Neural progenitor cell (in vitro differentiated cells): ENCODE measurements at regions not wholly inside any gene's neighbourhood (a gene's known extent, or its start where the extent isn't known, plus 50 kb on each side); places are given as distances from the start of the nearest gene placed in this dataset.

ENCODE experiments used
- DNase-seq: peaks from one replicate; pipeline ENCODE4 v3.0.0-alpha.2; 2016; ENCODE audit warnings: low spot score
- H2AFZ ChIP-seq: fragments of 200-600 bp; sonication (generic); replicated peaks from 2 replicates; pipeline ENCODE4 v1.6.1; 2016; ENCODE audit warnings: antibody characterized with exemption
- H3F3A ChIP-seq: fragments of 200-600 bp; sonication (generic); 2 replicates; pipeline ENCODE4 v1.6.1; 2016; ENCODE audit warnings: antibody characterized with exemption, low read depth
- H3K27ac ChIP-seq: fragments of 200-600 bp; sonication (generic); 2 replicates; pipeline ENCODE4 v1.5.1; 2016; ENCODE audit warnings: mild to moderate bottlenecking
- H3K27me3 ChIP-seq: fragments of 200-600 bp; sonication (generic); 2 replicates; pipeline ENCODE4 v1.6.1; 2016; ENCODE audit warnings: mild to moderate bottlenecking, moderate library complexity
- H3K36me3 ChIP-seq: fragments of 200-600 bp; sonication (generic); 2 replicates; pipeline ENCODE4 v1.5.1; 2016
- H3K4me1 ChIP-seq: fragments of 200-600 bp; sonication (generic); 2 replicates; pipeline ENCODE4 v1.6.1; 2016; ENCODE audit warnings: mixed run types
- H3K4me2 ChIP-seq: fragments of 200-600 bp; sonication (generic); 2 replicates; pipeline ENCODE4 v1.6.1; 2016
- H3K4me3 ChIP-seq: fragments of 200-600 bp; sonication (generic); 2 replicates; pipeline ENCODE4 v1.5.1; 2016
- H3K79me2 ChIP-seq: fragments of 200-600 bp; sonication (generic); 2 replicates; pipeline ENCODE4 v1.6.1; 2016; ENCODE audit warnings: low read depth
- H3K9ac ChIP-seq: fragments of 200-600 bp; sonication (generic); 2 replicates; pipeline ENCODE4 v1.6.1; 2016
- H3K9me3 ChIP-seq: fragments of 200-600 bp; sonication (generic); 2 replicates; pipeline ENCODE4 v1.5.1; 2016; ENCODE audit warnings: low read depth
- H4K20me1 ChIP-seq: fragments of 200-600 bp; sonication (generic); 2 replicates; pipeline ENCODE4 v1.6.1; 2016; ENCODE audit warnings: low read depth
- H3K27ac Mint-ChIP-seq: 3 replicates; pipeline ENCODE4 v1.8.0; 2021; ENCODE audit warnings: mixed read lengths
- H3K27me3 Mint-ChIP-seq: 2 replicates; pipeline ENCODE4 v1.8.0; 2022; ENCODE audit warnings: low read depth, mild to moderate bottlenecking, inconsistent platforms, moderate library complexity, mixed read lengths; ENCODE audit not compliant: insufficient read depth
- H3K36me3 Mint-ChIP-seq: 3 replicates; pipeline ENCODE4 v1.8.0; 2021; ENCODE audit warnings: mixed read lengths
- H3K4me1 Mint-ChIP-seq: 3 replicates; pipeline ENCODE4 v1.8.0; 2021; ENCODE audit warnings: mixed read lengths
- H3K4me3 Mint-ChIP-seq: 3 replicates; pipeline ENCODE4 v1.8.0; 2021; ENCODE audit warnings: mild to moderate bottlenecking, moderate library complexity, mixed read lengths
- H3K9me3 Mint-ChIP-seq: 3 replicates; pipeline ENCODE4 v1.8.0; 2020; ENCODE audit warnings: mixed read lengths
- CTCF ChIP-seq: fragments of 200-600 bp; sonication (generic); IDR thresholded peaks from 2 replicates; pipeline ENCODE4 v1.5.1; 2017; ENCODE audit warnings: antibody characterized with exemption, mild to moderate bottlenecking
- EZH2 ChIP-seq: fragments of 200-600 bp; sonication (generic); IDR thresholded peaks from 2 replicates; pipeline ENCODE4 v1.6.1; 2017; ENCODE audit warnings: antibody characterized with exemption, mild to moderate bottlenecking, moderate library complexity
- EZH2phosphoT487 ChIP-seq: fragments of 200-600 bp; sonication (generic); IDR thresholded peaks from 2 replicates; pipeline ENCODE4 v1.6.1; 2017; ENCODE audit warnings: antibody characterized with exemption

GRCh38 chr1:229184066-229184465 lies 86.8 kb upstream of the RAB4A start:
- no peak overlapping the region for H3K27ac ChIP-seq
- H4K20me1 ChIP-seq: no peaks in the 10 kb centered on the region
- H3K9ac ChIP-seq: no peak overlapping the region
- Mint-ChIP-seq H3K27ac (peak overlapping the region; percentile 43), H3K27me3 (peaks cover 6% of the 10 kb centered on the region), H3K4me3 (no peak overlapping the region), H3K36me3 (no peaks in the 10 kb centered on the region), H3K4me1 (peaks cover 12% of the 10 kb centered on the region), H3K9me3 (no peaks in the 10 kb centered on the region)
- H3K4me2 ChIP-seq: no peak overlapping the region
- DNase-seq: peak; percentile 53
- H3K36me3 ChIP-seq: no peaks in the 10 kb centered on the region
- no peak overlapping the region for H2AFZ ChIP-seq
- H3K79me2 ChIP-seq: no peaks in the 10 kb centered on the region
- peaks cover 18% of the 10 kb centered on the region for H3K4me1 ChIP-seq
- no peaks in the 10 kb centered on the region for H3K27me3 ChIP-seq
- H3F3A ChIP-seq: peaks cover 4% of the 10 kb centered on the region
- TF ChIP-seq EZH2phosphoT487: no peak
- no peak for TF ChIP-seq EZH2
- no peak for TF ChIP-seq CTCF
- H3K4me3 ChIP-seq: no peak overlapping the region
- no peaks in the 10 kb centered on the region for H3K9me3 ChIP-seq

- Mint-ChIP-seq H3K27me3 (peaks cover 7% of the 10 kb centered on the region), H3K4me3 (no peak overlapping the region), H3K36me3 (no peaks in the 10 kb centered on the region), H3K27ac (no peak overlapping the region), H3K9me3 (no peaks in the 10 kb centered on the region), H3K4me1 (peaks cover 12% of the 10 kb centered on the region)
- no peaks in the 10 kb centered on the region for H3K9me3 ChIP-seq
- H3K27me3 ChIP-seq: no peaks in the 10 kb centered on the region
- peaks cover 18% of the 10 kb centered on the region for H3K4me1 ChIP-seq
- H3K9ac ChIP-seq: no peak overlapping the region
- no peaks in the 10 kb centered on the region for H3K36me3 ChIP-seq
- H3K79me2 ChIP-seq: no peaks in the 10 kb centered on the region
- H3K27ac ChIP-seq: no peak overlapping the region
- no peak overlapping the region for H3K4me2 ChIP-seq
- TF ChIP-seq CTCF: no peak
- no peak for TF ChIP-seq EZH2phosphoT487
- TF ChIP-seq EZH2: no peak
- H3K4me3 ChIP-seq: no peak overlapping the region
- no peak overlapping the region for H2AFZ ChIP-seq
- peaks cover 4% of the 10 kb centered on the region for H3F3A ChIP-seq
- no peaks in the 10 kb centered on the region for H4K20me1 ChIP-seq
- no peak for DNase-seq
Observed at GRCh38 chr1:229185963-229186362, 84.9 kb upstream of the RAB4A start.

- no peak for TF ChIP-seq EZH2phosphoT487
- TF ChIP-seq CTCF: no peak
- no peak for TF ChIP-seq EZH2
- DNase-seq: no peak
- Histone ChIP-seq H3K27ac (no peak overlapping the region), H3F3A (peaks cover 4% of the 10 kb centered on the region), H3K4me1 (peaks cover 18% of the 10 kb centered on the region), H3K9me3 (no peaks in the 10 kb centered on the region), H3K36me3 (no peaks in the 10 kb centered on the region), H3K4me3 (no peak overlapping the region), H3K4me2 (no peak overlapping the region), H2AFZ (no peak overlapping the region), H3K79me2 (no peaks in the 10 kb centered on the region), H3K9ac (no peak overlapping the region), H4K20me1 (no peaks in the 10 kb centered on the region), H3K27me3 (no peaks in the 10 kb centered on the region)
- no peaks in the 10 kb centered on the region for H3K36me3 Mint-ChIP-seq
- H3K9me3 Mint-ChIP-seq: no peaks in the 10 kb centered on the region
- no peak overlapping the region for H3K27ac Mint-ChIP-seq
- H3K27me3 Mint-ChIP-seq: peaks cover 7% of the 10 kb centered on the region
- no peak overlapping the region for H3K4me3 Mint-ChIP-seq
- peaks cover 12% of the 10 kb centered on the region for H3K4me1 Mint-ChIP-seq
Observed at GRCh38 chr1:229186373-229187056, 84.4 kb upstream of the RAB4A start.
